Suppressor macrophage (primary cell): ENCODE measurements at regions not wholly inside any gene's neighbourhood (a gene's known extent, or its start where the extent isn't known, plus 50 kb on each side); places are given as distances from the start of the nearest gene placed in this dataset.

Source experiments
- DNase-seq, 4 experiments: peaks; one replicate each; pipeline ENCODE4 v3.0.0-alpha.2; 2020 to 2022

DNA sequence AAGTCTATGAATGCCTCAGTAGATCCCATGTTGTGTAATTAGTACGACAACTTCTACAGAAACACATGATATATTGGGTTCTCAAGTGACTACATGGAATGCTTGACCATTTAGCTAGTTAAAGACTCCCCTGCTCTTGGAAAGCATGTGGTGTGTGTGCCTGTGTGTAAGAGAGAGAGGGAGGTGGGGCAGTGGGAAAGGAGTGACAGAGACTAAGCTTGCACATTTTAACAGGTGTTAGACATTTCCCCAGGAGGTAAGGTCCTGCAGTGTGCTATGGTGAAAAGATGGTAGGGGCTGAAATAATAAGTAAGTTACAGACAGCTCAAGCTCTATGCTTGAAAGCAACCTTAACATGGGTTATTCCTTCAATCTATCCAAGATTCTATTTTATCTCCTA, 241.7 kb upstream of the GHITM start:
- no peak for DNase-seq

DNA sequence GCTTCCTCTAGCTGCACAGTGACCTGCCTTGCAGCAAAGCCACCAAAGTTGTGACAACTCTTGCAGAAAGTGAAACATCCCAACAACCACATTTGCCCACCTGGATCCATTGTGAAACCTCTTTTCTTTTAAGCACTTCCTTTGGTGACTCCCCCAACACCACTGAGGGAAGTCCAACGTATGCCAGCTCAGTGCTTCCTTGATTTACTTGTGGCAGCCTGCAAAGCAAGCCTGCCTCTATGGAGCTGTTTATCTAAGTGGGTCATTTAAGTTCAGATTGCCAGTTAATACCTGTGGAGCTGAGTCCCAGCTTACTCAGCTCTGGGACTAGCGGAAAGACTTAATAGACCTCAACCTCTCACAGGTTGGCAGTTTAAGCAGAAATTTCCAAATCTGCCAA, 230.8 kb upstream of the GHITM start:
- DNase-seq = no peak

DNA sequence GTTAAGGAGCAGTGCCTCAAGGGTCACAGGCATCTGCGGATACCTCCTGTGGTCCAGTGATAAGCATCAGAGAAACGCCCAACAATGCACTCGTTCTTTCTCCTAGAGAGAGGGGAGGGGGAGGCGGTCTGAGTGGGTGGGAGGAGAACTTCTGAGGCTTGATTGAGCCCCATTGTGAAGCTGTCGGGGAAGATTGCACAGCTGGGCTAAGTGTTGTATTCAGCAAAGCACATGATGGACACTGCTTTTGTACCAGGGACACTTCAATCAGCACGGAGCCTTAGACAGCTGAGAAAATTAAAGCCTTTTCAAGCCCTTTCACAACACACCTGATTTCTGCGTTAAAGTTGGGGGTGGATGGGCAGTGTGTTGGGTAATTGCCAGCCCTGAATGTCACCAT, 230.3 kb upstream of the GHITM start:
- no peak for DNase-seq

DNA sequence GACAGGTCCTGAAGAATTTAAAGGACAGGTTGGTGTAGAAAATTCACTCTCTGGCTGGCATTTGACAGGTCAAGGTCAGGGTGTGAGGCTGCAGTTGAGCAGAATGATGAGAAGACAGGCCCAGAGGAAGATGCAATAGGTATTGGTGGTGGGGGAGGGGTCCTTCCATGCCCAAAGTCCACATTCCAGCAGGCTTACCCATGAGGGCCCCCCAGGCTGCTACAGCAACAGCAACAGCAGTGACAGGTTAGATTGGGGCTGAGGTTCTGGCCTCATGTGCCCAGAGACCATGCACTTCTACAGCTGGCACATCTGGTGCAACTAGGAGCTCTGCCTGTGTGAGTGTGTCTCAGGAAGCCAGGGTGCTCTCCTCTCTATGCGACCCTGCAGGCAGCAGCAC, 223.5 kb upstream of the GHITM start:
- DNase-seq = no peak

DNA sequence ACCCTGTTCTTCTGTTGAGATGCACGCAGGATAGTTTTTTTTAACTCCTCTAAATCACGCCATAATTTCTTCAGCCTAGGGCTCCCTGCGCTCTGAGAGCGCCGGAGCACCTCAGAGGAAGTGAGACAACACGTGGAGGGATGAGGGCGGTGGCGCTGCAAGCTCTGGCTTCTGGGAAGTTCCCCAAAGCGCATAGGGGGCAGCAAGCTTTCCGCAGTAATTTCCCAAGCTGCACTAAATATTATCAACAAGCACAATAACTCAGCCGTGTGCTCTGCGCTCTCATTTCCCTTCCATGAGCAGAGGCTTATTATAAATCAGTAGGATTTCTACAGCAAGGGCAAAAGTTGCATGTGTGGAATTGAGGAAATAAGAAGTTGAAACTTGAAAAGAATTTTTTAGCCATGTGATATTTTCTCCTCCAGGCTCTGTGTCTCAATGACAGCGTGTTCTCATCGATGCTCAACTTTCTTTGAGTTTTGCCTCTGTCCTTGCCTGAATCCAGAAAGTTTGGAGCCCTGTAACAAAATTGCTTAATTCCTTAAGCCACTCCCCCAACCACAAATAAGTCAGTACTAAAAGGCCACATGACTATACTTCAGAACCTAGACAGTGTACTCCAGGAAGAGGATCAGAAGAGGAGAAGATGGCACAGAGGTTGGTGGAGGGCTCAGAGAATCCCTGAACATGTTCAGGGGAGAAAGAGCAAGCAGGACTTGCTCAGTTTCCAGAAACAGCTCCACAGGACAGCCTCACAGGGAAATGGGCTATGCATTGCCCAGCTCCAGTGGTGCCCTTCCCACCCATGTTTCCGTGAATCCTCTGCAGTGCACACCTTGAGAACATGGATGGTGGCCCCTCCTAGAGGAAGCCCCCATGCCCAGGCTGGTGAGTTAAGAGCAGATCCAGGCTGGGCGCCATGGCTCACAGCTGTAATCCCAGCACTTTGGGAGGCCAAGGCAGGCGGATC, 221.5 kb upstream of the GHITM start:
- DNase-seq = peak; percentile 36 to 67 (median 53)

DNA sequence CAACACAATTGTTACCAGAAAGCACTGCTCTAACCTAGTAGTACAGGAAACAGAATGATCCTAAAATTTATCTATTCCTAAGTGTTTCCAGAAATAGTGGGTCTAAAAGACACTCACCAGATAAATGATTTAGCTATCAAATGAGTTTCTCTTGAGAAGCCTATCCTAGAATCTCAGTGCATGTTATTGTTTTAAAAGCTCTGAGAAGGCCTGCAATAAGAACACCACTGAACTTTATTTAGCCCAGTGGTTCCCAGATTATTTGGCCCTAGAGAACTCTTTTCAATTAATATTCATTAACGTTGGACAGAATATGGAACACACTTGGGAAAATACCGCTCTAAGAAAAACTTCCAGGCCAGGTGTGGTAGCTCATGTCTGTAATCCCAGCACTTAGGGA, 220.1 kb upstream of the GHITM start:
- DNase-seq = no peak

DNA sequence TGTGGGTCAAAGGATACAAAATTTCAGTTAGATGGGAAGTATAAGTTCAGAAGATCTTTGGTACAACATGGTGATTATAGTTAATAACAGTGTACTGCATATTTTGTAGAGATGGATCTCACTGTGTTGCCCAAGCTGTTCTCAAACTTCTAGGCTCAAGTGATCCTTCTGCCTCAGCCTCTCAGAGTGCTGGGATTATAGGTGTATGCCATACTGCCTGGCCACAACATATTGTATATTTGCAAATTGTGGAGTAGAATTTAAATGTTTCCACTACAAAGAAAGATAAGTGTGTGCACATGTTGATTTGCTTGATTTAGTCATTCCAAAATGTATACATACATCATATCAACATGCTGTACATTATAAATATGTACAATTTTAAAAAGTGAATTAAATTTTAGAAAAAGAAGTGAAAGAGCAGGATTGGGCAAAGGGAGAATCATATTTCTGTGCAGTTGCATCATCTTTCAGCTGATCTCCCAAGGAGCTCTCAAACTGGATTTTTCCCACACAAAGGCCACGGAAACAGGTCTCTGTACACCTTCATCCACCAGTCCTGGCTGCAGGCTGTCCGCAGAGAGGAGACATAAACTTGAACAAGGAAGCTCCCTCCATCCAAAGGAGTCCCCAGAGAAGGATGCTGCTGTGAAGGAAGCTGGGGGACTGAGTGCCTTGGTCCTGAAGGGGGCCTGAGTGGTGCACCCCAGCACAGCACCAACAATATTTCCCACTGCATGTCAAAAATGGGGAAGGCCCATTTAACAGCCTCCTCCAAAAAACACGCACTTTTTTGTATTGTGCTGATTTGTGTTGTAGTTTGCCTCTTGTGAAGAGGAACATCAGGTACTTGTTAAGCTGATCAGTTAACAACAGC, 217.1 kb upstream of the GHITM start:
- no peak for DNase-seq

DNA sequence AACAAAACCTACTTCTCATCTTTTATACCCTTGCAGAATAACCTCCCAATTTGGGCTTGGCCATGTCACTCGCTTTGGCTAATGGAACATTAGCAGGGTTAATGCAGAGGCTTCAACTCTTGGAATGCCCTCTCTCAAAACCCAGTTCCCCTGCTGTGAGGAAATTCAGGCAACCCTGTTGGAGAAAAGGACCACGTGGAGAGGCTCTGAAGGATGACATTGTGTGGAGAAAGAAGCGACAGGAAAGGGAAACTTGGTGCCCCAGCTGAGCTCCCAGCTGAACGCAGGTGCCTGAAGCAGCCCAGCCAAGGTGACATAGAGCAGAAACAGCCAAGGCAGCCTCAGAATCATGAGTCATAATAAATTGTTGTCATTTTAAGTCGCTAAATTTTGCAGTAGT, 214.2 kb upstream of the GHITM start:
- no peak for DNase-seq

DNA sequence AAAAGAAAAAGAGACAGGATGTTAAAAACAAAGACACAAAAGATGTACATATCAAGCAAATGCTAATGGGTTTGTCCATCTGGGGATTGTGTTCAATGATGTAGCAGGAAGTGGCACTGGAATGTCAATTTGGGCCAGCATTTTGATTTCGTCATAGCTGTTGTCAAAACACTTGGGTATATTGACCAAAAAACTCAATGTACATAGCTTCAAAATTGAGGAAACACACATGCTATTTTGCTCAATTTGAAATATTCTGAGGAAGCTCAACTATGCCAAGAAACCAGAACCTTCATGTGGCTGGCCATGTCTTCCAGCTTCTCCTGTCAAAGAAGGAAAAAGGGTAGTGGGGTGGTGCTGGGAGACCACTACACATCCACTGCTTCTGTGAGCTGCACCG, 212.7 kb upstream of the GHITM start:
- DNase-seq = no peak

DNA sequence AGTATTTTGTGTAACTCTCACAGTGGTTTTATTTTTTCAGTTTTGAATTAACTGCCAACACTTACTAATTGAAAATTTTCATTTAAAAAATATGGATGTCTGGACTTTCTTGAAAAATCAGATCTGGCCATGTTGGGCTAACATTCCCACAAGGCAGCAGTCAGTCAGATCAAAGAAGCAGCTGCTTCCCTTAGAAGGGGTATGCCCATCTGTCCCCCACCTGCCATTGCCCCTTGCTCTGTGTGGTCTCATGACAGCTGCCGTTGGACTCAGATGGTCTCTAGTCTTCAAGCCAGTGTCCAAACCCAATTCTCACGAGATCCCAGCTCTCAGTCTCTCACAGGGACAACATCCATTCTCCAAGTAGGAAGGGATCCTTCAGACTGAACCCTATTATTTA, 212.1 kb upstream of the GHITM start:
- DNase-seq = no peak

DNA sequence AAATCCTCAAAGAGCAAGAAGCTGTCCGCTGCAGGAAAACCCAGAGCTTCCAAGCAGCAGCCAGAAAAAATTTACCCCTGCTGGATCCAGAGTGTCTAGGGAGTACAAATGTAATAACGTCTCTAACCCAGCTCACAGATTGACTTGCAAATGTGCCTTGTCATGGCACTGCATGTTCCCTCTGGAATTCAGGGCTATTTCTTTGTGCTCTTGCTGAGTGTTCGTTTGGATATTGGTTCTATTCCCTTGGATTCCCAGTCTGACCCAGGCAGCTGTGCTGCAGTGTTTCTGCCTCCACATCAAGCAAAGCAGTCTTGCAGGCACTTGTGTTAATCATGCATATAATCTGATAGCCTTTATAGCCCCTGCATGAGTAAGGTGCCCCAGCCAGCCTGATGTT, 209.9 kb upstream of the GHITM start:
- no peak for DNase-seq

DNA sequence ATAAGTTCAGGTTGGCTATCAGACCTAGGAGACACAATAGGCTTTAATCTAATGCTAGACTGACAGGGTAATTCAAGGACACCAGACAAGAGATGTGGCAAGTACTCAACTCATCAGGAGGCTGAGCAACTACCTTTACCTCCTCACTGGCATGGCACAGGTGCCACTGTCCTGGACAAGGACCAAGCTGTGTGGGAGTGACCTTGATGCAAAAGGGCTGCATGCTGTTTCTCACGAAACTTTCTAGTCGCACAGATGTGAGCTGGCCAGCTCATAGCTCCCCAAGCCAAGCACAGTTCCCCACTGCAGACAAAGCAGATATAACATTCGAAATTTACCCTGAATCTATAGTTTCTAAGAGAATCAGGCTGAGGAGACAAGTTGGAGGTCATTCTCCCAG, 207.6 kb upstream of the GHITM start:
- DNase-seq = no peak

DNA sequence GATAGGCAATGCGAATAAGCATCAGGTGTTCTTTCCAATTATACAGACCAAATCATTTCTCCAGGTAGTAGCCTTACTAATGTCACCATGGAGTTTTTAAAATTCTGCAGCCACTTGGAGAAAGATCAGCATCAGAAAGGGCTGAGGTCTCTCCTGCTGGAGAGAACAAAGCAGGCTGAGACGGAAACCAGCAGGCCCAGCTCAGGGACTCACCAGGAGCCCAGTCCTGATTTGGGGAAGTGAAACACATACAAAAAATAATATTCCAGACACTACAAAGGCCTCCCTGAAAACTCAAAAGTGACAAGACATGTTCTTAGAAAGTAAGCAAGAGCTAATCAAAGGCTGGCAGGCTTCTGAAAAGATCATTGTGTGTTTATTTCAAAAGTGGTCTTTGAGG, 207.1 kb upstream of the GHITM start:
- DNase-seq = peak in 1 of 4 experiments; percentile 14

DNA sequence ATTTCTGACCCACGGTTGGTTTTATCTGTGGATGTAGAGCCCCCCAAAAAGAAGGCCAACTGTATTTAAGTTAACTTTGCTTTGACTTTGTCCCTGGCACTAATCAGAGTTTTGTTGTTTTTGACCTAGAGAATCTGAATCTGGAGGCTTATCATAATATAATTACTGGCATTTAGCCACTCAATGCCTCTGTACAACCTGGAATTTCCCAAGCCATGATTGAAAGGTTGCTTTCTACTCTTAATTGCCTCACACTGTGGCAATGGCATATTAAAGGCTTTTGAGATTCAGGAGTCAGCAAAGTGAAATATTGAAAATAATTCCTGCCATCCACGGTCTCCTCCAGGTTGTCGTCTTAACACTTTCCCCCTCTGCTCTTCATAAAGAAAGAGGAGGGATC, 205.2 kb upstream of the GHITM start:
- no peak for DNase-seq

DNA sequence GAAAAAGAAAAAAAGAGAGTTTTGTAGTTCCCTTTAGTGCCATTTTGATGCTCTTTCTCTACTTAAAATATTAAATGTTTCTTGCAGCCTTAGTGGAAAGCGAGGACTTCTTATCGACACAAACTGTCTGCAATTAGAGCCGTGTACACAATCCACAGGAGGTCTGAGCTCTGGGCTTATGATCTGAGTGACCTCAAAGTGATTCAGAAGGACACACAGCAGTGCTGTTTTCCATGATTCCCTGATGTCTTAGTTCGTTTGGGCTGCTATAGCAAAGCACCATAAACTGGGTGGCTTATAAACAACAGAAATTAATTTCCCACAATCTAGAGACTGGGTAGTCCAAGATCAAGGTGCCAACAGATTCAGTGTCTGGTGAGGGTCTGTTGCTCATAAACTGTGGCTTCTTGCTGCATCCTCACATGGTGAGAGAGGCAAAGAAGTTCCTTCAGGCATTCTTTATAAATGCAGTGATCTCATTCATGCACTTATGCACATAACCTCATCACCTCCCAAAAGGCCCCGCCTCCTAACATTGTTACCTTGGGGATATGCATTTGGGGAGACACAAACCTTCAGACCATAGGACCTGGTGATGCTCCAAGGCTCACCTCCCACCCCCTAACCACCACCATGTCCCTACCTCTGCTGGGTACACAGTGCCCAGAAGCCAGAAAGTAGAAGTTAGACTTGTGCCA, 204.5 kb upstream of the GHITM start:
- DNase-seq = no peak

DNA sequence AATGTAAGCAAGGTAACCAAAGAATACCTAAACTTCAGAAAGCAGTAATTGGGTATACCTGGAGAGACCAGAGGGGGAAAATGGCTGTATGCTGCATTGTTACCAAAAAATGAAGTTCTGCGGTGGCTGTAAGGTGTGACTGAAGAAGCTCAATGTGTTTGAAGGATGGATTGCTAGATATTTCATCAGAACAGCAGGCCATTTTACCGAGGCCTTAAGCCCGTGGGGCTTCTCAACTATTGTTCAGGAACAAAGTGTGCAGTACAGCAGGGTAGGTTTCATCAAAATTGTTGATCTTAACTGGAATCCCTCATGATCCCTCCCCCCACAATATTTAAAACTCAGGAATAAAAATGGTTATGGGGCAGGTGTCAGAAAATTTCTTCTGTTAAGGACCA, 204.0 kb upstream of the GHITM start:
- no peak for DNase-seq

DNA sequence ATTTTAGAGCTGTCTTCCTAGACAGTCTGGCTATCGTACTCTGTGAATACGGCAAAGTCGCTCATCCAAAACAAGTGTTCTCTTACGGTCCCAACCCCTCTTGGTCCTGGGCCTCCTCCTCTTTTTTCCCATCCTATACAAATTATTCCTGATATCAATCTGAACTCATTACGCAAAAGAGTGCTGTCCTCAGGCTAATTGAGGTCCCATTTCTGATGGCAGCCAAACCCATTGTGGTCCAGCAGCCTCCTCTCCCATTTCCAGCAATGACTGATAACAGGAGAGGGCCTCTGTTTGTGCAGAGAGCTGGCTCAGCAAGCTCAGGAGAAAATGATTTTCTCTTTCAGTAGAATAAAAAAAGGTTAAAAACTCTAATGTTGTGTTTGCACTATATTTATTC, 203.4 kb upstream of the GHITM start:
- DNase-seq = no peak

DNA sequence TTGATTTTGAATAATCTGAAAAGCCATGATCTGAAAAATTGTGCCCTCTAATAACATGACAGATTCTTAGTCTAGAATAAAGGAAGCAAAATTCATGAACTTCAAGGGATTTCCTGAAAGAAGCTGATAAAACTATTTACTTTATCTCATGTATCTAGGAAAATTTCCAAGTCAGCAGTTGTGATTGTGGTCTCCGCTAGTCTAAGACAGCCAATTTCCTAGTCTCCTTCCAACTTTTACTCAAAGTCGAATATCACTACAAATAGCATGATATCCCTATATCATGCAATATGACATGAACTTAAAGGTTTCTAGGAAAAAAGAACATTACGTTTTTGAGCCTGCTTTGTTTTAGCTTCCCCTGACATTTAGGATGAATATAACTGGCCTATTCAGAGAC, 202.1 kb upstream of the GHITM start:
- no peak for DNase-seq

DNA sequence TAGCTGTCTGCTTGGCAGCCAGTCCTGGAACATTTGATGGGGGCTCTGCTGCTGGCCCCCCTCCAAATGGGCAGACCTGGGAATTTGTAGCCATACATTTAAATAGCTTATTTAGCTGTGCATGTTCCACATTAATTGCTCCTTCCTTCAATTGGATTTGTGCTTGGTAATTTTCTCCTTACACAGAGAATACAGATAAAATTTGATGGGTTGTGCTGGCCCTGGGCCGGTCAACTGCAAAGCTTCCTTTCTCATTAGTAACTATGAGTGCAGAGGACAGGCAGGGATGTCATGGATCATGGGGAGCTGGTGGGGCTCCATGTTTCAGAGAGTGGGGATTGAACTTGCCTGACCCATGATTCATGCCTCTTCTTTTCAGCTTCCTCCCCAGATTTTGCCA, 201.5 kb upstream of the GHITM start:
- no peak for DNase-seq

DNA sequence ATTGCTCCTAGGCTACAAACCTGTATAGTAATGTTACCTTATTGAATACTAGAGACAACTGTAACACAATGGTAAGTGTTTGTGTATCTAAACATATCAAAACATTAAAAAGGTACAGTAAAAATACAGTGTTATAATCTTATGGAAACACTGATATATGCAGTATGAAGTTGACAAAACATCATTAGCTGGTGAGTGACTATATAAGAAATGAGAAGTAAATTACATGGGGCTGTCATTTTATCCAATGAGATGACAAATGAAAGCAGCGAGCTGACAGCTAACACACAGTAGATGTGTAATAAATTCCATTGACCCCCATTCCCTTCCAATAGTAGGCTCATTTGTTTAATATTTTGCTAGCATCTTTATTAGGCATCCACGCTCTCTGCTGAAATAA, 198.1 kb upstream of the GHITM start:
- DNase-seq = no peak

DNA sequence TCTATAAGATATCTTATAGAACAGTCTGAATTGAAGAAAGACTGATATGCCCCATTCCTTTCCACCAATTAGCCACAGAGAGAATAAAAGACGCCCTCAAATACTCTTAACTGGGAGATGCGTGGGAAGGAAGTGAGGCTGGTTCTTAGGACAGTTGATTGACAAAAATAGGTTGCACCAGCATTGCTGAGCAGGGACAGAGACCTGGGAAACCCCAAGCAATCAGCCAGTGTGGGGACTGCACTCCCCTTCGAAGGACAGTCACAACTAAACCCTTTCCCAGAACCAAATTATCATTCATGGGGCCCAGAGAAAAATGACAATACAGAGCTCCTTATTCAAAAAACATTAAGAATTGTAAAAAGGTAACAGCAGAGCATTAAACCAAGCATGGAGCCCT, 196.9 kb upstream of the GHITM start:
- DNase-seq = no peak

DNA sequence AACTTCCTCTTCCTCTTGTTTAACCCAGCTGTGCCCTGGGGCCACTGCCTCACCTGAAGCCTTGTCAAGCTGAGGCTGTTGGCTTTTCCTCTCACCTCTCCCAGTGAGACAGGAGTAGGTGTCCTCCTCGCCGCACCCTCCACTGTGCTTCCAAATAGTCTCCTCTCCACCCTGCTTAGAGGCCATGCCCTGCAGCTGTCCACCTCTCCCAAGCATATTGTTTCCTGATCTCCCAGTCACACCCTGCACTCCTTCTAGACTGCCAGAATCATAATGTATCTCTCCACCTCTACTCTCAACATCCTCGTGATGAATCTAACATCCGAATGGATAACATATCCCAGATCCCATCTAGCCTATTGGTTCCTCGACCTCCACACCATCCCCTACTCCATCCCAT, 196.3 kb upstream of the GHITM start:
- DNase-seq = no peak

DNA sequence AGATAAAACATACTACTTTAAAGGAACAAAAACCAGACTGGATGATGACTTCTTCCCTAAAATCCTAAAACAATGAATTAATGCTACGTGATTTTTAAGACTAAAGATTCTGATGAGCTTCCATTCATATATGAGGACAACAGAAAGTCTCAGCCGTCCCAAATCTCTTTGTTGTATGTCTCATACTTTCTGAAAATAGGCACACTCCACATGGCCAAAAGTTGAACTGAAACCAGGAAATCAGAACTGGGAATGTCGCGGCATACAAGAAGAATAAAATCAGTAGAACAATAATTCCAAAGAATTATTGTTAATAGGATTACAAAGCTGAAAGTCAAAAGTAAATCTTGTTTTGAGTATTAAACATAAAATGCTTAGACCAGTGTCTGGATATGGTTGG, 195.4 kb upstream of the GHITM start:
- peak in 1 of 4 experiments; percentile 39 for DNase-seq
